SK-N-SH treated with all-trans-retinoic acid at 6 μM for 48 hours (cell line): ENCODE measurements at regions not wholly inside any gene's neighbourhood (a gene's known extent, or its start where the extent isn't known, plus 50 kb on each side); places are given as distances from the start of the nearest gene placed in this dataset.

Experiments
- ATAC-seq: fragments of 200-7000 bp; cut with Tn5 transposase; 3 replicates; pipeline ENCODE4 v1.9.1; 2020; ENCODE audit warnings: mild to moderate bottlenecking, moderate library complexity
- ARNTL ChIP-seq: fragments of 450-650 bp; formaldehyde crosslinking; IDR thresholded peaks from 2 replicates; pipeline ENCODE4 v1.5.0; 2020; ENCODE audit warnings: low read depth, mild to moderate bottlenecking, moderate library complexity, borderline replicate concordance
- BACH2 ChIP-seq: fragments of 250-450 bp; sonication (Bioruptor Pico); IDR thresholded peaks from 2 replicates; pipeline ENCODE4 v1.9.0; 2021; ENCODE audit warnings: mild to moderate bottlenecking, borderline replicate concordance
- CSDC2 ChIP-seq: fragments of 250-450 bp; sonication (Bioruptor Pico); IDR thresholded peaks from 2 replicates; pipeline ENCODE4 v1.5.0; 2020; ENCODE audit warnings: mild to moderate bottlenecking, moderate library complexity
- ESRRG ChIP-seq: fragments of 250-450 bp; sonication (Bioruptor Pico); IDR thresholded peaks from 2 replicates; pipeline ENCODE4 v1.6.1; 2021; ENCODE audit warnings: mild to moderate bottlenecking
- GLIS3 ChIP-seq: fragments of 250-450 bp; sonication (Bioruptor Pico); IDR thresholded peaks from 2 replicates; pipeline ENCODE4 v1.5.0; 2020; ENCODE audit warnings: mild to moderate bottlenecking, moderate library complexity
- ISL1 ChIP-seq: fragments of 250-450 bp; sonication (Bioruptor Pico); IDR thresholded peaks from 2 replicates; pipeline ENCODE4 v2.1.2; 2022; ENCODE audit warnings: mild to moderate bottlenecking, moderate library complexity
- PPARA ChIP-seq: fragments of 250-450 bp; sonication (Bioruptor Pico); IDR thresholded peaks from 2 replicates; pipeline ENCODE4 v1.5.0; 2020; ENCODE audit warnings: mild to moderate bottlenecking, borderline replicate concordance
- RARB ChIP-seq: fragments of 250-450 bp; sonication (Bioruptor Pico); IDR thresholded peaks from 2 replicates; pipeline ENCODE4 v1.8.0; 2021; ENCODE audit warnings: mild to moderate bottlenecking, moderate library complexity
- SNAI2 ChIP-seq: fragments of 250-450 bp; sonication (Bioruptor Pico); IDR thresholded peaks from 2 replicates; pipeline ENCODE4 v1.5.0; 2020; ENCODE audit warnings: mild to moderate bottlenecking, moderate library complexity
- TCF4 ChIP-seq: fragments of 250-450 bp; sonication (Bioruptor Pico); IDR thresholded peaks from 2 replicates; pipeline ENCODE4 v1.8.0; 2021; ENCODE audit warnings: mild to moderate bottlenecking, moderate library complexity, borderline replicate concordance
- TOX ChIP-seq: fragments of 250-450 bp; sonication (Bioruptor Pico); IDR thresholded peaks from 2 replicates; pipeline ENCODE4 v1.8.0; 2021; ENCODE audit warnings: mild to moderate bottlenecking, moderate library complexity, borderline replicate concordance
- ZC3H10 ChIP-seq: fragments of 250-450 bp; sonication (Bioruptor Pico); IDR thresholded peaks from 2 replicates; pipeline ENCODE4 v1.5.1; 2021; ENCODE audit warnings: mild to moderate bottlenecking, moderate library complexity
- ZFP3 ChIP-seq: fragments of 250-450 bp; sonication (Bioruptor Pico); IDR thresholded peaks from 2 replicates; pipeline ENCODE4 v1.5.0; 2020; ENCODE audit warnings: mild to moderate bottlenecking, moderate library complexity
- ZFP30 ChIP-seq: fragments of 450-650 bp; formaldehyde crosslinking; IDR thresholded peaks from 2 replicates; pipeline ENCODE4 v1.5.0; 2022; ENCODE audit warnings: mild to moderate bottlenecking, moderate library complexity
- ZNF565 ChIP-seq: fragments of 450-650 bp; formaldehyde crosslinking; conservative IDR thresholded peaks from 2 replicates; pipeline ENCODE4 v1.5.0; 2020; ENCODE audit warnings: low read depth, mild to moderate bottlenecking, moderate library complexity
- ZNF70 ChIP-seq: fragments of 450-650 bp; formaldehyde crosslinking; IDR thresholded peaks from 2 replicates; pipeline ENCODE4 v1.5.0; 2020; ENCODE audit warnings: mild to moderate bottlenecking, moderate library complexity
- TF ChIP-seq, protein P1 (sequence below): fragments of 250-450 bp; sonication (Bioruptor Pico); IDR thresholded peaks from 2 replicates; pipeline ENCODE4 v1.5.1; 2021; ENCODE audit warnings: mild to moderate bottlenecking, moderate library complexity
- TF ChIP-seq, protein P2 (sequence below): fragments of 250-450 bp; sonication (Bioruptor Pico); IDR thresholded peaks from 2 replicates; pipeline ENCODE4 v1.5.0; 2020; ENCODE audit warnings: mild to moderate bottlenecking, moderate library complexity
- TF ChIP-seq, protein P3 (sequence below): fragments of 250-450 bp; sonication (Bioruptor Pico); IDR thresholded peaks from 2 replicates; pipeline ENCODE4 v1.5.1; 2020; ENCODE audit warnings: low read depth, mild to moderate bottlenecking, moderate library complexity
- TF ChIP-seq, protein P4 (sequence below): fragments of 250-450 bp; sonication (Bioruptor Pico); IDR thresholded peaks from 2 replicates; pipeline ENCODE4 v1.8.0; 2020; ENCODE audit warnings: mild to moderate bottlenecking, moderate library complexity, borderline replicate concordance
- TF ChIP-seq, protein P5 (sequence below): fragments of 250-450 bp; sonication (Bioruptor Pico); IDR thresholded peaks from 2 replicates; pipeline ENCODE4 v1.8.0; 2021; ENCODE audit warnings: low read depth, mild to moderate bottlenecking, moderate library complexity, borderline replicate concordance

GRCh38 chr15:69579950-69580618 lies 127.5 kb downstream of the RPLP1 start:
- no peak for ATAC-seq
- no peak for TF ChIP-seq ZFP3
- TF ChIP-seq, protein P1, sequence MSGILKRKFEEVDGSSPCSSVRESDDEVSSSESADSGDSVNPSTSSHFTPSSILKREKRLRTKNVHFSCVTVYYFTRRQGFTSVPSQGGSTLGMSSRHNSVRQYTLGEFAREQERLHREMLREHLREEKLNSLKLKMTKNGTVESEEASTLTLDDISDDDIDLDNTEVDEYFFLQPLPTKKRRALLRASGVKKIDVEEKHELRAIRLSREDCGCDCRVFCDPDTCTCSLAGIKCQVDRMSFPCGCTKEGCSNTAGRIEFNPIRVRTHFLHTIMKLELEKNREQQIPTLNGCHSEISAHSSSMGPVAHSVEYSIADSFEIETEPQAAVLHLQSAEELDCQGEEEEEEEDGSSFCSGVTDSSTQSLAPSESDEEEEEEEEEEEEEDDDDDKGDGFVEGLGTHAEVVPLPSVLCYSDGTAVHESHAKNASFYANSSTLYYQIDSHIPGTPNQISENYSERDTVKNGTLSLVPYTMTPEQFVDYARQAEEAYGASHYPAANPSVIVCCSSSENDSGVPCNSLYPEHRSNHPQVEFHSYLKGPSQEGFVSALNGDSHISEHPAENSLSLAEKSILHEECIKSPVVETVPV (CRISPR knock-in tag) = no peak
- no peak for TF ChIP-seq ISL1 (CRISPR knock-in tag)
- no peak for TF ChIP-seq CSDC2 (CRISPR knock-in tag)
- no peak for TF ChIP-seq ZNF565
- TF ChIP-seq, protein P2, sequence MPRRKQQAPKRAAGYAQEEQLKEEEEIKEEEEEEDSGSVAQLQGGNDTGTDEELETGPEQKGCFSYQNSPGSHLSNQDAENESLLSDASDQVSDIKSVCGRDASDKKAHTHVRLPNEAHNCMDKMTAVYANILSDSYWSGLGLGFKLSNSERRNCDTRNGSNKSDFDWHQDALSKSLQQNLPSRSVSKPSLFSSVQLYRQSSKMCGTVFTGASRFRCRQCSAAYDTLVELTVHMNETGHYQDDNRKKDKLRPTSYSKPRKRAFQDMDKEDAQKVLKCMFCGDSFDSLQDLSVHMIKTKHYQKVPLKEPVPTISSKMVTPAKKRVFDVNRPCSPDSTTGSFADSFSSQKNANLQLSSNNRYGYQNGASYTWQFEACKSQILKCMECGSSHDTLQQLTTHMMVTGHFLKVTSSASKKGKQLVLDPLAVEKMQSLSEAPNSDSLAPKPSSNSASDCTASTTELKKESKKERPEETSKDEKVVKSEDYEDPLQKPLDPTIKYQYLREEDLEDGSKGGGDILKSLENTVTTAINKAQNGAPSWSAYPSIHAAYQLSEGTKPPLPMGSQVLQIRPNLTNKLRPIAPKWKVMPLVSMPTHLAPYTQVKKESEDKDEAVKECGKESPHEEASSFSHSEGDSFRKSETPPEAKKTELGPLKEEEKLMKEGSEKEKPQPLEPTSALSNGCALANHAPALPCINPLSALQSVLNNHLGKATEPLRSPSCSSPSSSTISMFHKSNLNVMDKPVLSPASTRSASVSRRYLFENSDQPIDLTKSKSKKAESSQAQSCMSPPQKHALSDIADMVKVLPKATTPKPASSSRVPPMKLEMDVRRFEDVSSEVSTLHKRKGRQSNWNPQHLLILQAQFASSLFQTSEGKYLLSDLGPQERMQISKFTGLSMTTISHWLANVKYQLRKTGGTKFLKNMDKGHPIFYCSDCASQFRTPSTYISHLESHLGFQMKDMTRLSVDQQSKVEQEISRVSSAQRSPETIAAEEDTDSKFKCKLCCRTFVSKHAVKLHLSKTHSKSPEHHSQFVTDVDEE (CRISPR knock-in tag) = no peak
- no peak for TF ChIP-seq TOX
- TF ChIP-seq TCF4 (CRISPR knock-in tag) = no peak
- TF ChIP-seq ZNF70 (CRISPR knock-in tag) = no peak
- TF ChIP-seq, protein P3, sequence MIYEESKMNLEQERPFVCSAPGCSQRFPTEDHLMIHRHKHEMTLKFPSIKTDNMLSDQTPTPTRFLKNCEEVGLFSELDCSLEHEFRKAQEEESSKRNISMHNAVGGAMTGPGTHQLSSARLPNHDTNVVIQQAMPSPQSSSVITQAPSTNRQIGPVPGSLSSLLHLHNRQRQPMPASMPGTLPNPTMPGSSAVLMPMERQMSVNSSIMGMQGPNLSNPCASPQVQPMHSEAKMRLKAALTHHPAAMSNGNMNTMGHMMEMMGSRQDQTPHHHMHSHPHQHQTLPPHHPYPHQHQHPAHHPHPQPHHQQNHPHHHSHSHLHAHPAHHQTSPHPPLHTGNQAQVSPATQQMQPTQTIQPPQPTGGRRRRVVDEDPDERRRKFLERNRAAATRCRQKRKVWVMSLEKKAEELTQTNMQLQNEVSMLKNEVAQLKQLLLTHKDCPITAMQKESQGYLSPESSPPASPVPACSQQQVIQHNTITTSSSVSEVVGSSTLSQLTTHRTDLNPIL (CRISPR knock-in tag) = no peak
- TF ChIP-seq SNAI2 = no peak
- TF ChIP-seq, protein P4, sequence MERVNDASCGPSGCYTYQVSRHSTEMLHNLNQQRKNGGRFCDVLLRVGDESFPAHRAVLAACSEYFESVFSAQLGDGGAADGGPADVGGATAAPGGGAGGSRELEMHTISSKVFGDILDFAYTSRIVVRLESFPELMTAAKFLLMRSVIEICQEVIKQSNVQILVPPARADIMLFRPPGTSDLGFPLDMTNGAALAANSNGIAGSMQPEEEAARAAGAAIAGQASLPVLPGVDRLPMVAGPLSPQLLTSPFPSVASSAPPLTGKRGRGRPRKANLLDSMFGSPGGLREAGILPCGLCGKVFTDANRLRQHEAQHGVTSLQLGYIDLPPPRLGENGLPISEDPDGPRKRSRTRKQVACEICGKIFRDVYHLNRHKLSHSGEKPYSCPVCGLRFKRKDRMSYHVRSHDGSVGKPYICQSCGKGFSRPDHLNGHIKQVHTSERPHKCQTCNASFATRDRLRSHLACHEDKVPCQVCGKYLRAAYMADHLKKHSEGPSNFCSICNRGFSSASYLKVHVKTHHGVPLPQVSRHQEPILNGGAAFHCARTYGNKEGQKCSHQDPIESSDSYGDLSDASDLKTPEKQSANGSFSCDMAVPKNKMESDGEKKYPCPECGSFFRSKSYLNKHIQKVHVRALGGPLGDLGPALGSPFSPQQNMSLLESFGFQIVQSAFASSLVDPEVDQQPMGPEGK (CRISPR knock-in tag) = no peak
- no peak for TF ChIP-seq BACH2
- TF ChIP-seq ZFP30 (CRISPR knock-in tag) = no peak
- TF ChIP-seq PPARA (CRISPR knock-in tag) = no peak
- no peak for TF ChIP-seq RARB
- TF ChIP-seq, protein P5, sequence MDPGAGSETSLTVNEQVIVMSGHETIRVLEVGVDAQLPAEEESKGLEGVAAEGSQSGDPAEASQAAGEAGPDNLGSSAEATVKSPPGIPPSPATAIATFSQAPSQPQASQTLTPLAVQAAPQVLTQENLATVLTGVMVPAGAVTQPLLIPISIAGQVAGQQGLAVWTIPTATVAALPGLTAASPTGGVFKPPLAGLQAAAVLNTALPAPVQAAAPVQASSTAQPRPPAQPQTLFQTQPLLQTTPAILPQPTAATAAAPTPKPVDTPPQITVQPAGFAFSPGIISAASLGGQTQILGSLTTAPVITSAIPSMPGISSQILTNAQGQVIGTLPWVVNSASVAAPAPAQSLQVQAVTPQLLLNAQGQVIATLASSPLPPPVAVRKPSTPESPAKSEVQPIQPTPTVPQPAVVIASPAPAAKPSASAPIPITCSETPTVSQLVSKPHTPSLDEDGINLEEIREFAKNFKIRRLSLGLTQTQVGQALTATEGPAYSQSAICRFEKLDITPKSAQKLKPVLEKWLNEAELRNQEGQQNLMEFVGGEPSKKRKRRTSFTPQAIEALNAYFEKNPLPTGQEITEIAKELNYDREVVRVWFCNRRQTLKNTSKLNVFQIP (CRISPR knock-in tag) = no peak

DNA sequence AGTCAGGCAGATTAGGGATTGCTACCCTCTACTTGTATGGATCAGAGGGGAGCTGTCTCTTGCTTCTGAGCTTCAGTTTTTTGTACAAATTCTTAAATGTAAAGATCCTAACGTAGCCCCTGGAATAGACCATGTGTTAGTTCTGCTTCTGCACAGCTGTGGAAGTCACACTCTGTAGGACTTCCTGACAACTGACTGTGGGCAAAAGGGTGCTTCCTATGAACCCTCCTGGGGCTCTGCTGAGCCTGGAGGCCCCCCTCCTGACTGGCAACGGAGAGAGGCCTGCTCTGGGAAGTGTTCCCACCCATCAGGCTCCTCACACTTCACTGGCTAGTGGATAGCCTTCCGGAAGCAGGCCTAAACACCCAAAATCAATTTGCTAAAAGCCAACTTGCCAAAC lies 131.0 kb downstream of the RPLP1 start:
- no peak for ATAC-seq
- no peak for TF ChIP-seq PPARA (CRISPR knock-in tag)
- TF ChIP-seq CSDC2 (CRISPR knock-in tag) = no peak
- no peak for TF ChIP-seq ZC3H10 (CRISPR knock-in tag)
- TF ChIP-seq, protein P5 (CRISPR knock-in tag) = no peak
- TF ChIP-seq, protein P4 (CRISPR knock-in tag) = no peak
- no peak for TF ChIP-seq ESRRG (CRISPR knock-in tag)
- no peak for TF ChIP-seq TCF4 (CRISPR knock-in tag)
- TF ChIP-seq, protein P2 (CRISPR knock-in tag) = no peak
- TF ChIP-seq GLIS3 (CRISPR knock-in tag) = no peak
- no peak for TF ChIP-seq TOX
- no peak for TF ChIP-seq ARNTL (CRISPR knock-in tag)
- TF ChIP-seq ISL1 (CRISPR knock-in tag) = no peak
- no peak for TF ChIP-seq ZFP3
- no peak for TF ChIP-seq ZNF70 (CRISPR knock-in tag)
- no peak for TF ChIP-seq ZFP30 (CRISPR knock-in tag)
- TF ChIP-seq, protein P3 (CRISPR knock-in tag) = no peak
